Smooth muscle cell of the brain vasculature (primary cell): ENCODE measurements at regions not wholly inside any gene's neighbourhood (a gene's known extent, or its start where the extent isn't known, plus 50 kb on each side); places are given as distances from the start of the nearest gene placed in this dataset.
A peak's percentile ranks its signal among the peaks of the same experiment; 100 is the strongest.

ENCODE experiments used
- DNase-seq: peaks from one replicate; pipeline ENCODE4 v3.0.0-alpha.2; 2012; ENCODE audit warnings: low read depth, low spot score

- no peak for DNase-seq
Measured at GRCh38 chrX:5100004-5100403, 1128.7 kb downstream of the NLGN4X start.

GRCh38 chrX:5086388-5086787 is 1142.3 kb downstream of the NLGN4X start:
- no peak for DNase-seq

- DNase-seq: no peak
Measured at GRCh38 chrX:5084279-5084678, 1144.4 kb downstream of the NLGN4X start.

GRCh38 chrX:5082705-5083104 is 1146.0 kb downstream of the NLGN4X start:
- DNase-seq: no peak

- DNase-seq: no peak
Measured at GRCh38 chrX:5080791-5081190, 1147.9 kb downstream of the NLGN4X start.

- no peak for DNase-seq
Measured at GRCh38 chrX:5068550-5068949, 1160.1 kb downstream of the NLGN4X start.

- DNase-seq: no peak
Measured at GRCh38 chrX:5057786-5058185, 1170.9 kb downstream of the NLGN4X start.

GRCh38 chrX:5054852-5055251 is 1173.8 kb downstream of the NLGN4X start:
- no peak for DNase-seq

- no peak for DNase-seq
Measured at GRCh38 chrX:5051831-5052491, 1176.7 kb downstream of the NLGN4X start.

- no peak for DNase-seq
Measured at GRCh38 chrX:5042563-5042962, 1186.1 kb downstream of the NLGN4X start.

- DNase-seq: no peak
Measured at GRCh38 chrX:5031792-5032191, 1196.9 kb downstream of the NLGN4X start.

- DNase-seq: no peak
Measured at GRCh38 chrX:5015451-5015850, 1213.2 kb downstream of the NLGN4X start.

GRCh38 chrX:4994855-4995254 is 1233.8 kb downstream of the NLGN4X start:
- no peak for DNase-seq

- no peak for DNase-seq
Measured at GRCh38 chrX:4978613-4979012, 1250.1 kb downstream of the NLGN4X start.

- no peak for DNase-seq
Measured at GRCh38 chrX:4971646-4972045, 1257.0 kb downstream of the NLGN4X start.

GRCh38 chrX:4964112-4964511 is 1250.7 kb upstream of the PRKX start:
- DNase-seq: no peak

- DNase-seq: no peak
Measured at GRCh38 chrX:4963432-4963831, 1250.0 kb upstream of the PRKX start.

GRCh38 chrX:4944767-4945166 is 1231.3 kb upstream of the PRKX start:
- no peak for DNase-seq

- DNase-seq: no peak
Measured at GRCh38 chrX:4936315-4936714, 1222.9 kb upstream of the PRKX start.

- no peak for DNase-seq
Measured at GRCh38 chrX:4935846-4936245, 1222.4 kb upstream of the PRKX start.

- DNase-seq: no peak
Measured at GRCh38 chrX:4935401-4935800, 1222.0 kb upstream of the PRKX start.

GRCh38 chrX:4932790-4933189 is 1219.3 kb upstream of the PRKX start:
- DNase-seq: peak; percentile 23

GRCh38 chrX:4930426-4930825 is 1217.0 kb upstream of the PRKX start:
- no peak for DNase-seq

GRCh38 chrX:4925911-4926310 is 1212.5 kb upstream of the PRKX start:
- DNase-seq: peak; percentile 1
